ENCODE measurements at regions not wholly inside any gene's neighbourhood (a gene's known extent, or its start where the extent isn't known, plus 50 kb on each side); places are given as distances from the start of the nearest gene placed in this dataset.

GRCh38 chr18:44537526-44537925 is 143.2 kb upstream of the SETBP1 start:
- Histone ChIP-seq H3K27ac (ENCODE audit: low read length) (no peak overlapping the region), H3K36me3 (ENCODE audit: control insufficient read depth, insufficient read depth, low read length) (no peaks in the 10 kb centered on the region), H3K9me3 (replicated peaks; ENCODE audit: control insufficient read depth, low read depth, low read length) (no peaks in the 10 kb centered on the region), H3K27me3 (ENCODE audit: control insufficient read depth, insufficient read depth, low read length) (no peaks in the 10 kb centered on the region), H3K4me3 (ENCODE audit: low read length) (no peak overlapping the region), H3K4me1 (ENCODE audit: control insufficient read depth, insufficient read depth, low read length) (peaks cover 5% of the 10 kb centered on the region)
- WGBS (ENCODE audit: insufficient coverage): 78% methylated on average over 2 of the region's 2 CpGs
- DNase-seq: no peak

DNA sequence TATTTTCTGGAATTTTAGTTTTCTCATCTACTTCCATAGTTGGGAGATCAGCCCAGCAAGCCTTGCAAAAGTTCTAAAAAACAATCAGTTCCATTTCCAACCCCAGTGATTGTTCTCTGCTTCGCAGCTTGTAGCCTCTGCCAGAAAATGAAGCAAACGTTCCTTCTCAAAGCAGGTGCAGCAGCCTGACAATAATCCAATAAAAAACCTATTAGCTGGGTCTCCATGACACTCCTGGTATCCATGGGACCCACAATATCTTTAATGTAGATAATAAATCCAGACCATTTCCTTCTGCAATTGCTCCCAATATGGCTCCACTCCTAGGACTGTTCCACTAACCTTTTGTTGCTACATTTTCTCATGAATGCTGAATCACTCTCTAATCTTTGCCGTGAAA is 140.8 kb upstream of the SETBP1 start:
- H3K9me3 ChIP-seq (replicated peaks; ENCODE audit: control insufficient read depth, low read depth, low read length): no peaks in the 10 kb centered on the region
- H3K36me3 ChIP-seq (ENCODE audit: control insufficient read depth, insufficient read depth, low read length): no peaks in the 10 kb centered on the region
- H3K27ac ChIP-seq (ENCODE audit: low read length): no peak overlapping the region
- no peaks in the 10 kb centered on the region for H3K27me3 ChIP-seq (ENCODE audit: control insufficient read depth, insufficient read depth, low read length)
- H3K4me1 ChIP-seq (ENCODE audit: control insufficient read depth, insufficient read depth, low read length): peaks cover 5% of the 10 kb centered on the region
- no peak overlapping the region for H3K4me3 ChIP-seq (ENCODE audit: low read length)
- DNase-seq: peak; percentile 87
- WGBS (ENCODE audit: insufficient coverage): 60% methylated on average over 1 of the region's 3 CpGs

DNA sequence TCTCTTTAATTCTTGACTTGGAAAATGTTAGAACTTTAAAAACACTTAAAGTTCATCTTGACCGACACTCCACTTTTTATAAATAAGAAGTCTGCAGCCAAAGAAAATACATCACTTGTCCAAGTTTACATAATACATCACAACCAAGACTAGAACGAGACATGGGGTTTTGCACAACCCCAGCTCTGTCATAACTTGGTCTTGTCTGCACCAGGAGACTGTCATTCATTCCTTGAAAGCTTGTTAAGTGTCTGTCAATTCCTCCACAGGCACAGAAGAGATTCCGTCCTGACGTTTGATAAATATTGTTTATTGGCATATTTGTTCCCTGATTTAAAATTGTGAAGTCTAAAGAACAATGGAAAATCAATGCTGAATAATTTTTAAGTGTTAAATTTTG is 139.5 kb upstream of the SETBP1 start:
- Histone ChIP-seq H3K36me3 (ENCODE audit: control insufficient read depth, insufficient read depth, low read length) (no peaks in the 10 kb centered on the region), H3K4me3 (ENCODE audit: low read length) (no peak overlapping the region), H3K27ac (ENCODE audit: low read length) (no peak overlapping the region), H3K4me1 (ENCODE audit: control insufficient read depth, insufficient read depth, low read length) (peaks cover 5% of the 10 kb centered on the region), H3K9me3 (replicated peaks; ENCODE audit: control insufficient read depth, low read depth, low read length) (no peaks in the 10 kb centered on the region), H3K27me3 (ENCODE audit: control insufficient read depth, insufficient read depth, low read length) (no peaks in the 10 kb centered on the region)
- WGBS (ENCODE audit: insufficient coverage): 41% methylated on average over 3 of the region's 4 CpGs
- DNase-seq: peak; percentile 25

DNA sequence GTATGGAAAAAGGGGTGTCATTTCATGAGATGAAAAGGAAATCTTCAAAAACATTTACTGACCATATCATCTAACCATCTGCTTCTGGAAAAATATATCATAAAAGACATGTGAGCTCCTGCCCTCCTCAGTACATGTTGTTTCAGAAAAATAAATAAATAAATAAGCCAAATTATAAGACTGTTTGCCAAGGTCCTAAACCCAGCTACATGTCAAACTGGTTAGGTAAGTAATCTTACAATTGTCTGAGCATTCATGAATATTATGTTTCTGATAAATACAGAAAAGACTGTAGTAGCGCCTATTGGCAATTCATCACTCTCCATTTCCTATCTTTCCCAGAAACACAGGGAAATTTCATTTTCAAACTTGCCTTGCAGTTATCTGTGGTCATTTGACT is 138.9 kb upstream of the SETBP1 start:
- H3K4me3 ChIP-seq (ENCODE audit: low read length): no peak overlapping the region
- no peaks in the 10 kb centered on the region for H3K9me3 ChIP-seq (replicated peaks; ENCODE audit: control insufficient read depth, low read depth, low read length)

GRCh38 chr18:44543387-44543786 is 137.3 kb upstream of the SETBP1 start:
- no peak overlapping the region for H3K4me3 ChIP-seq (ENCODE audit: low read length)
- H3K27ac ChIP-seq (ENCODE audit: low read length): no peak overlapping the region
- no peaks in the 10 kb centered on the region for H3K36me3 ChIP-seq (ENCODE audit: control insufficient read depth, insufficient read depth, low read length)
- H3K27me3 ChIP-seq (ENCODE audit: control insufficient read depth, insufficient read depth, low read length): no peaks in the 10 kb centered on the region
- no peaks in the 10 kb centered on the region for H3K4me1 ChIP-seq (ENCODE audit: control insufficient read depth, insufficient read depth, low read length)
- no peaks in the 10 kb centered on the region for H3K9me3 ChIP-seq (replicated peaks; ENCODE audit: control insufficient read depth, low read depth, low read length)
- WGBS (ENCODE audit: insufficient coverage): no CpG with 5 or more reads among the region's 2 CpGs
- DNase-seq: no peak

More for the DNA sequence above, 138.9 kb upstream of the SETBP1 start:
- DNase-seq: no peak
- Histone ChIP-seq H3K27ac (ENCODE audit: low read length) (no peak overlapping the region), H3K36me3 (ENCODE audit: control insufficient read depth, insufficient read depth, low read length) (no peaks in the 10 kb centered on the region), H3K4me1 (ENCODE audit: control insufficient read depth, insufficient read depth, low read length) (peaks cover under 1% of the 10 kb centered on the region), H3K27me3 (ENCODE audit: control insufficient read depth, insufficient read depth, low read length) (no peaks in the 10 kb centered on the region)
- WGBS (ENCODE audit: insufficient coverage): no CpG with 5 or more reads among the region's 1 CpG

GRCh38 chr18:44545359-44545985 is 135.2 kb upstream of the SETBP1 start:
- Histone ChIP-seq H3K36me3 (ENCODE audit: control insufficient read depth, insufficient read depth, low read length) (no peaks in the 10 kb centered on the region), H3K27ac (ENCODE audit: low read length) (no peak overlapping the region), H3K9me3 (replicated peaks; ENCODE audit: control insufficient read depth, low read depth, low read length) (no peaks in the 10 kb centered on the region), H3K4me1 (ENCODE audit: control insufficient read depth, insufficient read depth, low read length) (peaks cover 2% of the 10 kb centered on the region), H3K4me3 (ENCODE audit: low read length) (no peak overlapping the region), H3K27me3 (ENCODE audit: control insufficient read depth, insufficient read depth, low read length) (no peaks in the 10 kb centered on the region)
- no peak for DNase-seq
- 84% methylated on average over 2 of the region's 2 CpGs for WGBS (ENCODE audit: insufficient coverage)

- Histone ChIP-seq H3K4me1 (ENCODE audit: control insufficient read depth, insufficient read depth, low read length) (peaks cover 2% of the 10 kb centered on the region), H3K27ac (ENCODE audit: low read length) (no peak overlapping the region), H3K36me3 (ENCODE audit: control insufficient read depth, insufficient read depth, low read length) (no peaks in the 10 kb centered on the region), H3K27me3 (ENCODE audit: control insufficient read depth, insufficient read depth, low read length) (no peaks in the 10 kb centered on the region), H3K4me3 (ENCODE audit: low read length) (no peak overlapping the region), H3K9me3 (replicated peaks; ENCODE audit: control insufficient read depth, low read depth, low read length) (no peaks in the 10 kb centered on the region)
- WGBS (ENCODE audit: insufficient coverage): 90% methylated on average over 1 of the region's 3 CpGs
- no peak for DNase-seq
Observed at GRCh38 chr18:44546954-44547353, 133.7 kb upstream of the SETBP1 start.

DNA sequence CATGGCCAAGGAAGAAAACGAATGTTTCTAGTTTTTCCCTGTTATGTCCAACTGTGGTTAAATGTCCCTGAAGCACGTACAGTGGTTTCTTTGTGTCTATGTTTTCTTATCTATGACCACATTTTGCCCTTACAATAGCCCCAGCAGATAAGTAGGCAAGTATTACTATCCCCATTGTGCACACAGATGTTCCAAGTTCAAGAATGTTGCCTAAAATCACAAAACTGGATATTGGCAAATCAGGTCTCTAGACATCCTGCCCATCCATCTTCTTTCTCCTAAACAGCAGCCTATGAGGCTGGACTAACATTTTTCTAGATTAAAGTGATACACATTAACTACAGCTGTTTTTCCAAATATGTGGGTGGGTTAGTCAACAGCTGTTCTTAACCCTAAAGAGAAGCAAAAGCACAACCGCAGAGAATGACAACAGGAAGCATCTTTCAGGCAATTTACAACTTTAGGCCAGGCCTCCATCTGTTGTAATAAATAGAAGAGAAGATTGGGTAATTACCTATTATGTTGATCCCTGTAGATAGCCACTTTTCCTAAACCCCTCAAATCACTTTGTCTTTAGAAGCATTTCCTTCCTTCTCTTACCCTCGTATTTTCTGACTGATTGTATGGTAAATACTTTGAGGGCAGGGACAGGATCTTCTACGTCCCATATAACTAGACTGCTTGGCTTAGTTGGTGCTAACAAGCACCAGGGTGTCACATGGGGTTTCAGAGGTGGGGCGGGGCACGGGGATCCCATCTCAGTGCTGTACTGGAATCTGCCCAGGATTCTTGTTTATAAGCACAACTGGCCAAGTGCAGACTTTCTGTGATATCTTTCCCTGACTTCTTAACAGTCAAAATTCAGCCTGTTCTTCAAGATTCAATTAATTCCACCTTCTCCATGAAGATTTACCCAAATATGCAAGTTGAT is 132.1 kb upstream of the SETBP1 start:
- Histone ChIP-seq H3K36me3 (ENCODE audit: control insufficient read depth, insufficient read depth, low read length) (no peaks in the 10 kb centered on the region), H3K27me3 (ENCODE audit: control insufficient read depth, insufficient read depth, low read length) (no peaks in the 10 kb centered on the region), H3K4me3 (ENCODE audit: low read length) (no peak overlapping the region), H3K4me1 (ENCODE audit: control insufficient read depth, insufficient read depth, low read length) (peaks cover 2% of the 10 kb centered on the region), H3K27ac (ENCODE audit: low read length) (peak overlapping the region; percentile 4), H3K9me3 (replicated peaks; ENCODE audit: control insufficient read depth, low read depth, low read length) (no peaks in the 10 kb centered on the region)
- DNase-seq: peak; percentile 69
- WGBS (ENCODE audit: insufficient coverage): 72% methylated on average over 3 of the region's 7 CpGs

- peak; percentile 31 for DNase-seq
- WGBS (ENCODE audit: insufficient coverage): 48% methylated on average over 2 of the region's 2 CpGs
- Histone ChIP-seq H3K27ac (ENCODE audit: low read length) (no peak overlapping the region), H3K4me1 (ENCODE audit: control insufficient read depth, insufficient read depth, low read length) (peaks cover 2% of the 10 kb centered on the region), H3K27me3 (ENCODE audit: control insufficient read depth, insufficient read depth, low read length) (no peaks in the 10 kb centered on the region), H3K36me3 (ENCODE audit: control insufficient read depth, insufficient read depth, low read length) (no peaks in the 10 kb centered on the region), H3K4me3 (ENCODE audit: low read length) (no peak overlapping the region), H3K9me3 (replicated peaks; ENCODE audit: control insufficient read depth, low read depth, low read length) (no peaks in the 10 kb centered on the region)
Observed at GRCh38 chr18:44552706-44553105, 128.0 kb upstream of the SETBP1 start.

GRCh38 chr18:44556296-44556695 is 124.4 kb upstream of the SETBP1 start:
- 60% methylated on average over 3 of the region's 3 CpGs for WGBS (ENCODE audit: insufficient coverage)

More at GRCh38 chr18:44556296-44556695, 124.4 kb upstream of the SETBP1 start:
- Histone ChIP-seq H3K27ac (ENCODE audit: low read length) (no peak overlapping the region), H3K9me3 (replicated peaks; ENCODE audit: control insufficient read depth, low read depth, low read length) (no peaks in the 10 kb centered on the region), H3K4me1 (ENCODE audit: control insufficient read depth, insufficient read depth, low read length) (no peaks in the 10 kb centered on the region), H3K27me3 (ENCODE audit: control insufficient read depth, insufficient read depth, low read length) (no peaks in the 10 kb centered on the region), H3K36me3 (ENCODE audit: control insufficient read depth, insufficient read depth, low read length) (no peaks in the 10 kb centered on the region), H3K4me3 (ENCODE audit: low read length) (no peak overlapping the region)
- DNase-seq: no peak

All from muscle of leg (tissue), 3 donors.